GM21529 (cell line): ENCODE measurements at regions not wholly inside any gene's neighbourhood (a gene's known extent, or its start where the extent isn't known, plus 50 kb on each side); places are given as distances from the start of the nearest gene placed in this dataset.
"Not testable (repeated sequence)": the region's sequence is repeated elsewhere in the genome, so short reads cannot be mapped to it uniquely, and the experiment has no call there.

Source experiments
- ATAC-seq: cut with Tn5 transposase; IDR thresholded peaks from one replicate; pipeline ENCODE4 v1.9.1; 2021; ENCODE audit not compliant: unreplicated experiment

GRCh38 chr12:82300611-82301010 is 57.6 kb downstream of the CCDC59 start:
- no peak for ATAC-seq

- ATAC-seq = no peak
Observed at GRCh38 chr12:82299319-82300025, 58.7 kb downstream of the CCDC59 start.

GRCh38 chr12:82290415-82290814 is 67.8 kb downstream of the CCDC59 start:
- no peak for ATAC-seq

DNA sequence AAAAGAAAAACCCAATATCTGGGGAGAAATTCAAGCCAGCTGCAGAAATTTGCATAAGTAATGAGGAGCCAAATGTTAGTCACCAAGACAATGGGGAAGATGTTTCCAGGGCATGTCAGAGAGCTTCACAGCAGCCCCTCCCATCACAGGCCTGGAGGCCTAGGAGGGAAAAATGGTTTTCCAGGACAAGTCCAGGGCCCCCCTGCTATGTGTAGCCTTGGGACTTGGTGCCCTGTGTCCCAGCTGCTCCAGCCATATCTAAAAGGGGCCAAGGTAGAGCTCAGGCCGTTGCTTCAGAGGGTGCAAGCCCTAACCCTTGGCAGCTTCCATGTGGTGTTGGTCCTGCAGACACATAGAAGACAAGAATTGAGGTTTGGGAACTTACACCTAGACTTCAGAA is 76.9 kb downstream of the CCDC59 start:
- ATAC-seq = not testable (repeated sequence)

DNA sequence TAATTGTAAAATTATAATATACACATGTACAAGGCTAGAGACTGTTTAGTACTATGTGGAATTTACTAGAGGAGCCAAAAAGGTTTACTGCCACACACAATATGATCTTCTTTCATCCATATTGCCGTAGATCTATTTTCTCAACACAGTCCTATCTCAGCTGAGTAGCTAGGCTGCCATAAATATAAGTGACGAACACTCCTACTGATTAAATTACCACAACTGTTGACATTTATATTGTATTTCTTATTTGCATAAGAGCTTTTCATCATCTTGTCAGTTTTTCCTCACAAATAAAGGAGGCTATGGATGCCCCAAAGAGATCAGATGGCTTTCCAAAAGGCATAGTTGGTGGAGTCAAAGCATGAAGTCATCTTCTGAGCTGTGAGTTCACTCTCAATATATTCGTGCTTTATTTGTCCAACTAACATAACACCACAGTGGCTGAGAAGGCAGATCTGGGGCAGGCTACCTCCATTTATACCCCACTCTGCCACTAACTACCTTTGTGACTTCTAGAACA is 78.6 kb downstream of the CCDC59 start:
- ATAC-seq = no peak

DNA sequence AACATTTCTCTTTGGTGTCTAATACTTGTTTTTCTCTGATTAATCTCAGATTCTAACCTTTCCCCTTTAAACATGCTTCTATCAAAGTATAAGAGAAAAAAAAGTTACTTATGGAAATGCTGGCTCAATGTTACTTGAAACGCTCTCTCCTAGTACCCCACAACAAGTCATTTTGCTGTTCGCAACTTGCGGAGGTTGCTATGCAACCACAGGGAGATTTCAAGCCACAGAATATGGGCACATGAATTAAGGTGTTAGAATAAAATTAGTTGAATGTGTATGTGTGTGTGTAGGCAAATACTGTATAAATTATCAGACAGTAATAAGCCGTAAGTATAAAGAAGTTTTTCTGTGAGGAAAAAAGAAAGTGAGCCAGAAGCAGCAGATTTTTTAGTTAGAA is 80.6 kb downstream of the CCDC59 start:
- ATAC-seq = no peak

DNA sequence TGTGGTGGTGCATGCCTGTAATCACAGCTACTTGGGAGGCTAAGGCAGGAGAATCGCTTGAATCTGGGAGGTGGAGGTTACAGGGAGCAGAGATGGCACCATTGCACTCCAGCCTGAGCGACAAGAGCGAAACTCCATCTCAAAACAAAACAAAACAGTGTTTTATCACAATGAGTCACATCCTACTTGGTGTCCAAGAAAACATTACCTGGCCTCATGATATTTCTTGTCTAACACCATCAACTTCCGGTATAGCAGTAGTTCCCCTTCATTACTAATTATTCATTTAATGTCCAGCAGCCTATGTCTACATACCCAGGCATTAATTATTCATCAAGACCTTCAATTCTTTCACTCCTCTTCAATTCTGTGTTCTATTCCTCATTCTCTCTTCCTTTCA is 115.5 kb downstream of the CCDC59 start:
- ATAC-seq = no peak

- ATAC-seq = no peak
Observed at GRCh38 chr12:82225871-82226270, 132.3 kb downstream of the CCDC59 start.

GRCh38 chr12:82223426-82223825 is 134.8 kb downstream of the CCDC59 start:
- ATAC-seq = no peak

- ATAC-seq = no peak
Observed at GRCh38 chr12:82216475-82216874, 141.7 kb downstream of the CCDC59 start.

GRCh38 chr12:82213761-82214160 is 144.4 kb downstream of the CCDC59 start:
- ATAC-seq = no peak

- ATAC-seq = no peak
Observed at GRCh38 chr12:82210882-82211281, 147.3 kb downstream of the CCDC59 start.

DNA sequence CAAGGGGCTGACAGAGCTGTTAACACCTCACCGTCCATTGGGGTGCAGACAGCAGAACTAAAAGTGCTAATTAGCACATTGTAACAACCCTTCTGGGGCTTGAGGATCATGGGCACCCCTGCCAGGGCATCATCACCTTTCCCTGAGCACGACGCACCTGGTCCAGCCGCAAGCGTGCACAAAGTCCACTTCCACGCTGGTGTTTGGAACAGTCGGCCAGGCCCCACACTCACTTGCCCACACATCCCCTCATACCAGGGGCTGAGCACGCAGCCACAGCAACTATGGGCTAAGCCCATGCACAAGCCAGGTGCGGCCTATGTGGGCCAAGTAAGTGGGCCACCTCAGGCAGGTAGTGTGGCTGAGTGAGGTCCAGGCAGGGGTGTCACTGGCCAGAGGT is 148.7 kb downstream of the CCDC59 start:
- ATAC-seq = no peak

DNA sequence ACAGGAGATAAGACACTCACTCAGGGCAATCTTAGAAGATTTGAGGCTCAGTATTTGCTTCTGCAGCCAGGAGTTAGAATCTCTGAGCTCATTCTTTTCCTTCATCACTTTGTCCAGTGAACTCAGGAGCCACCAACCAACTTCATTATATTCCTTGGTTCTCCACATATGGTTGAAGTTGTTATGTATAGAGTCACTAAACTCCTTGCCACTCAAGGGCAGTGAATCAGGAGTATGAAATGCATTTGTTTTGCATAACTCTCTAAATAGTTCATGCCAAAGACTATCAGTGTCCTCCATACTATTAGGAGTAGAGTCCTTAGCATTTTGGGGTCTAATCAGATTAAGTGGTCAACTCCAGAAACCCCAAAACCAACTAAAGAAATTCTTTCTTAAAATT is 150.6 kb downstream of the CCDC59 start:
- ATAC-seq = no peak

GRCh38 chr12:82203086-82203485 is 155.1 kb downstream of the CCDC59 start:
- no peak for ATAC-seq

DNA sequence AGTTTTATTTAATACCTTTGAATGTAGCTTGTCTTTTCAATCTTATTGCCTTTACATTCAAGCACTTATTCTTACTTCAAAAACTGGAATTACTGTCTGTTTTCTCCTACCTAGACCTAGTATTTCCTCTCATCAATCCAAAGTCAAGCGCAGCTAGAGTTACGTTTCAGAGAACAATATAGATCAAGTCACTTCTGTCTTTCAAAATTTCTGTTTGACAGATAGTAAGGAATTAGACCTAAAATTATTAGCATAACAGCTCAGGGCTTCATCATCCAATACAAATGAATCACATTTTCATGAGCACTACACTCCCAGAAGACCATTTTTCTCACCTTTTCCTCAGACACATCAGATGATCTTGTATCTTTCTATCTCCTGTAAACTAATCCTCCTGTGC is 170.6 kb downstream of the CCDC59 start:
- ATAC-seq = no peak

- no peak for ATAC-seq
Observed at GRCh38 chr12:82187011-82187410, 171.2 kb downstream of the CCDC59 start.

GRCh38 chr12:82186282-82186681 is 171.9 kb downstream of the CCDC59 start:
- no peak for ATAC-seq

DNA sequence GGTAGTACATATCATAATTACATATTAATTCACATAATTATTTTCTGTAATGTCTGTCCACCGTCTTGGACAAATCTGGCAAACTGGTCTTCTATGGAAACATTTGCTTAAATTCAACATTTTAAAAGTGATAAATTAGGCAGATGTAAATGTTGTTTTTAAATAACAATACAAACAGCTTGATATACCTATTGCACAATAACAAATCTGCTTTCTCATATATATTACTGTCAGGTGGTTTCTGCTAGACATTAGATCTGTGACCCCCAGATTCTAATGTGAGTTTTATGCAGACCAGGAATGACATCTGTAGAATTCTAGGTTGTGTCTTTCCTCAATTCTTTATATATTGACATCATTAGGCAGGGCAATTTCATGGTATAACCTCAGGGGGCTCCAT is 173.3 kb downstream of the CCDC59 start:
- no peak for ATAC-seq

DNA sequence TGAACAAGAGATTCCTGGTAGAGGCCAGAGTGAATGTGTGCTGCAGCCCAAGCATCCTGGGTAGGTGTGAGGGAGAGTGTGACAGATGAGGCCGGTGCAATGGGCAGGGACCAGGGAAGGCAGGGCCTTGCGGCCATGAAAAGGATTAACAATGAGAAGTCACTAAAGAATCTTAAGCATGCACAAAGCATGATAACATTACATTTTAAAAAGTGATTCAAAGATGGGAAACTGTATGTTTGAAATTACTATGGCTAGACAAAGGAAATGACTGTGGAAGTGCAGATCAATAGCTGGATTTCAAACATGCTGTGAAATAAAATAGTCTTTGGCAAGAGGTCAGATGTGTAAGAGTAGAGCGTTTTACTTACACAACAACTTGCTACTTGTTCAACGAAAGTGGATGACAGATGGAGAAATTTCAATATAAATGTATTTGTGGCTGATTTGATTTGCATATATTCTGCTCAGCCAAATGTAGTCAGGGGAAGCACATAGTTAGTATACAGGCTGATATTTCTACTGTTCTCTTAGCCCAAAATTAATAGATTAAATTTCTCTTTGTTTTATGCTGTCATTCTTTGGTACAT is 175.5 kb downstream of the CCDC59 start:
- no peak for ATAC-seq

DNA sequence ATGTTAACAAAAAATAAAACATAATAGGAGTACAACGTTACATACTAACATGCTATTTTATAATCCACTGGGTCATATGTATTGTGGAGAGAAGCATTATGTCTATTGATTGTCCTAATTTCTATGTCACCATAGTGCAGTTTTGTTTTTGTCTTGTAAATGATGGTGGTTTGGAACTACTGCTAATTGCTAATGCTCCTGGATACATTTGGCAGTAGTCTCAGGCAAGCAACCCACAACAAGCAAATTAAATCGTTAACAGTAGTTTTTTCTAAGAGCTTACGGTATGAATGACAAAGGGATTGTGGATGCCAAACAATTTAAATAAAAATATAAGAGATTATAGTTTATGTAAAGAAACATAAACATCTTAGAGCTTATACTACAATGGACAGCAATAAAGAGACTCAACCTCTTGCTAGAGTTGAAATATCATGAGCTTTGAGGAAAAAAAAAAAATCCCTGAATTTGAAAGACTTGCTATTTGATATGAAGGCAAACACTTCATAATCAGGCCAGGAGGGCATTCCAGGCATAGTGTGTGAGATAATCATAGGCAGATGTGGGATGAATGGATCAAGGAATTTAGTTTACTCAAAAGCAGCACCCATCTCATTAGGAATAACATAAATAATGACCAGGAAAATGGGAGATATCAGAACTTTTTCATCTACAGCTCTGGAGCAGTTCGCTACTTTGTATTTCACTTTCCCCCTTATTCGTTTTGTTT is 181.3 kb downstream of the CCDC59 start:
- ATAC-seq = no peak

- no peak for ATAC-seq
Observed at GRCh38 chr12:82176026-82176425, 182.2 kb downstream of the CCDC59 start.
